Ishikawa (cell line): ENCODE measurements at regions not wholly inside any gene's neighbourhood (a gene's known extent, or its start where the extent isn't known, plus 50 kb on each side); places are given as distances from the start of the nearest gene placed in this dataset.

Experiments used
- CEBPB ChIP-seq: IDR thresholded peaks from 2 replicates; pipeline ENCODE4 v1.6.1; 2012
- EP300 ChIP-seq: IDR thresholded peaks from 2 replicates; pipeline ENCODE4 v1.6.1; 2012; ENCODE audit warnings: borderline replicate concordance
- NFIC ChIP-seq: IDR thresholded peaks from 2 replicates; pipeline ENCODE4 v1.6.1; 2012
- RAD21 ChIP-seq: IDR thresholded peaks from 2 replicates; pipeline ENCODE4 v1.6.1; 2012; ENCODE audit warnings: low read depth
- REST ChIP-seq: IDR thresholded peaks from 2 replicates; pipeline ENCODE4 v1.6.1; 2012; ENCODE audit warnings: low read depth, mild to moderate bottlenecking

GRCh38 chr14:56894591-56894991 is 84.3 kb upstream of the OTX2 start:
- no peak for TF ChIP-seq EP300
- TF ChIP-seq RAD21 = no peak
- TF ChIP-seq NFIC = no peak
- no peak for TF ChIP-seq CEBPB
- TF ChIP-seq REST = no peak
